Esophagus muscularis mucosa (tissue), 4 donors: ENCODE measurements at regions not wholly inside any gene's neighbourhood (a gene's known extent, or its start where the extent isn't known, plus 50 kb on each side); places are given as distances from the start of the nearest gene placed in this dataset.

Source experiments
- CTCF ChIP-seq, 3 experiments: fragments of 200-600 bp in 2 of 3; fragments of 450-650 bp in 1 of 3; sonication (generic) in 2 of 3; IDR thresholded peaks; one replicate each; pipeline ENCODE4 v1.5.1; 2017 to 2019; ENCODE audit warnings: antibody characterized with exemption in 3 of 3, mild to moderate bottlenecking in 2 of 3, moderate library complexity in 1 of 3
- EP300 ChIP-seq: sonication (generic); formaldehyde crosslinking; IDR thresholded peaks from one replicate; pipeline ENCODE4 v1.6.1; 2017; ENCODE audit warnings: antibody characterized with exemption
- POLR2A ChIP-seq: fragments of 450-650 bp; IDR thresholded peaks from one replicate; pipeline ENCODE4 v1.6.1; 2017; ENCODE audit warnings: antibody characterized with exemption, moderate library complexity, mild to moderate bottlenecking, low read depth
- POLR2AphosphoS5 ChIP-seq, 2 donors: sonication (generic); formaldehyde crosslinking; IDR thresholded peaks; one replicate each; pipeline ENCODE4 v1.6.1; 2017; ENCODE audit warnings: antibody characterized with exemption in 2 of 2

- TF ChIP-seq CTCF (IDR thresholded peaks at IDR 0.05) (no peak), POLR2A (no peak), EP300 (no peak), POLR2AphosphoS5 (IDR thresholded peaks at IDR 0.05) (no peak)
Observed at GRCh38 chr21:28654406-28654805, 338.3 kb downstream of the LTN1 start.
